Psoas muscle (tissue), 7 donors: ENCODE measurements at regions not wholly inside any gene's neighbourhood (a gene's known extent, or its start where the extent isn't known, plus 50 kb on each side); places are given as distances from the start of the nearest gene placed in this dataset.

Experiments
- ATAC-seq, 4 donors: fragments of 200-7000 bp; cut with Tn5 transposase; one replicate each; pipeline ENCODE4 v1.9.1; 2020; ENCODE audit warnings: moderate library complexity in 3 of 4, mild to moderate bottlenecking in 2 of 4
- DNase-seq, 2 donors: peaks; one replicate each; pipeline ENCODE4 v3.0.0-alpha.2; 2020
- H3K27ac ChIP-seq: fragments of 200-600 bp; one replicate; pipeline ENCODE4 v1.8.0; 2022
- H3K27me3 ChIP-seq, 3 donors: fragments of 200-600 bp in 1 of 3; one replicate each; pipeline versions ENCODE4 v1.6.1 to v1.8.0; 2013 to 2022; ENCODE audit warnings: low read length in 2 of 3, mild to moderate bottlenecking in 2 of 3, moderate library complexity in 1 of 3; ENCODE audit not compliant: insufficient read depth in 3 of 3
- H3K36me3 ChIP-seq, 2 donors: fragments of 200-600 bp in 1 of 2; one replicate each; pipeline versions ENCODE4 v1.6.1 to v1.8.0; 2013 to 2022; ENCODE audit warnings: low read depth in 1 of 2, mild to moderate bottlenecking in 1 of 2, moderate library complexity in 1 of 2; ENCODE audit not compliant: insufficient read depth in 1 of 2
- H3K4me1 ChIP-seq: fragments of 200-600 bp; one replicate; pipeline ENCODE4 v1.8.0; 2022
- H3K4me3 ChIP-seq: fragments of 200-600 bp; one replicate; pipeline ENCODE4 v1.8.0; 2022; ENCODE audit warnings: mild to moderate bottlenecking
- H3K9me3 ChIP-seq: fragments of 200-600 bp; one replicate; pipeline ENCODE4 v1.8.0; 2022
- CTCF ChIP-seq: fragments of 200-600 bp; IDR thresholded peaks from one replicate; pipeline ENCODE4 v1.8.0; 2022; ENCODE audit warnings: antibody characterized with exemption
- WGBS, 3 donors: extraction: QIAGEN DNeasy Blood & Tissue Kit; methylation state at CpG; one replicate each; pipeline versions ENCODE4 v1.1.6 to v1.1.7; 2013; 5-methylcytosine and 5-hydroxymethylcytosine counted together
- intact Hi-C, 2 donors: fragments of 100-400 bp; cut with DNase I; formaldehyde crosslinking; loops; one replicate each; pipeline versions ENCODE4 v1.11.0 to v1.14.2; 2022
- donor health status: healthy with polysubstance abuse.
- donor health status: DM: no; HTN: no; CAD: no; lungs with moderate emphysema.
- donor health status: Bipolar disorder and iron deficiency.
- donor health status: healthy.
- donor health status: DM: yes; HTN: yes; CAD: no.
- donor health status: DM: no; HTN: no; CAD: no.
- donor health status: DM: yes; HTN: yes; CAD: no.

GRCh38 chr10:109261231-109261630, 662.1 kb downstream of the XPNPEP1 start:
- Histone ChIP-seq H3K27ac (no peak overlapping the region), H3K4me1 (no peaks in the 10 kb centered on the region), H3K36me3 (no peaks in the 10 kb centered on the region), H3K9me3 (no peaks in the 10 kb centered on the region), H3K27me3 (no peaks in the 10 kb centered on the region), H3K4me3 (no peak overlapping the region)
- DNase-seq (no peak), ATAC-seq (no peak)
- intact Hi-C loops = no loop called here
- TF ChIP-seq CTCF = no peak
- WGBS, 3 donors = 73 to 80% (median 75%) methylated on average over 2 of the region's 2 CpGs

- no peak for DNase-seq
- no peak for TF ChIP-seq CTCF
- ATAC-seq = no peak
- no peaks in the 10 kb centered on the region for H3K9me3 ChIP-seq
- no peaks in the 10 kb centered on the region for H3K36me3 ChIP-seq
- WGBS, 3 donors = 59 to 79% (median 77%) methylated on average over 4 of the region's 4 CpGs
- H3K4me1 ChIP-seq = no peaks in the 10 kb centered on the region
- H3K27ac ChIP-seq = no peak overlapping the region
- H3K4me3 ChIP-seq = no peak overlapping the region
- intact Hi-C loops = no loop called here
- no peaks in the 10 kb centered on the region for H3K27me3 ChIP-seq
Measured at GRCh38 chr10:109259293-109259692, 664.0 kb downstream of the XPNPEP1 start.

GRCh38 chr10:109253306-109253705, 670.0 kb downstream of the XPNPEP1 start:
- no peak for ATAC-seq
- H3K4me1 ChIP-seq = no peaks in the 10 kb centered on the region
- H3K36me3 ChIP-seq = no peaks in the 10 kb centered on the region

GRCh38 chr10:109250152-109250551, 673.2 kb downstream of the XPNPEP1 start:
- 47 to 62% (median 62%) methylated on average over 4 of the region's 4 CpGs for WGBS, 3 donors
- no peak for TF ChIP-seq CTCF
- Histone ChIP-seq H3K36me3 (no peaks in the 10 kb centered on the region), H3K4me3 (no peak overlapping the region), H3K27ac (no peak overlapping the region), H3K4me1 (no peaks in the 10 kb centered on the region), H3K27me3 (no peaks in the 10 kb centered on the region), H3K9me3 (no peaks in the 10 kb centered on the region)
- DNase-seq (no peak), ATAC-seq (no peak)
- intact Hi-C loops = no loop called here

More at GRCh38 chr10:109253306-109253705, 670.0 kb downstream of the XPNPEP1 start:
- WGBS, 3 donors = 62 to 65% (median 64%) methylated on average over 3 of the region's 3 CpGs
- Histone ChIP-seq H3K27me3 (no peaks in the 10 kb centered on the region), H3K4me3 (no peak overlapping the region), H3K9me3 (no peaks in the 10 kb centered on the region), H3K27ac (no peak overlapping the region)
- no peak for DNase-seq
- no peak for TF ChIP-seq CTCF
- intact Hi-C loops = no loop called here

GRCh38 chr10:109247814-109248213, 675.5 kb downstream of the XPNPEP1 start:
- no peak for ATAC-seq
- WGBS, 3 donors = 67 to 80% (median 73%) methylated on average over 1 of the region's 1 CpG
- Histone ChIP-seq H3K4me3 (no peak overlapping the region), H3K27ac (no peak overlapping the region), H3K27me3 (no peaks in the 10 kb centered on the region), H3K9me3 (no peaks in the 10 kb centered on the region), H3K4me1 (no peaks in the 10 kb centered on the region), H3K36me3 (no peaks in the 10 kb centered on the region)
- DNase-seq = no peak
- intact Hi-C loops = no loop called here
- TF ChIP-seq CTCF = no peak
